K562 (cell line): ENCODE measurements at regions not wholly inside any gene's neighbourhood (a gene's known extent, or its start where the extent isn't known, plus 50 kb on each side); places are given as distances from the start of the nearest gene placed in this dataset.
A peak's percentile ranks its signal among the peaks of the same experiment; 100 is the strongest.

Source experiments
- HNRNPL ChIP-seq: fragments of 200-400 bp; formaldehyde crosslinking; IDR thresholded peaks from 2 replicates; pipeline ENCODE4 v1.6.1; 2017; ENCODE audit warnings: low read depth, mild to moderate bottlenecking, low read length
- MAFK ChIP-seq: IDR thresholded peaks from 2 replicates; pipeline ENCODE4 v1.6.1; 2011; ENCODE audit warnings: low read length, improper control_type of control experiment
- PHTF2 ChIP-seq: fragments of 250-450 bp; sonication (Bioruptor Pico); IDR thresholded peaks from 2 replicates; pipeline ENCODE4 v1.5.0; 2021; ENCODE audit warnings: mild to moderate bottlenecking
- RBBP5 ChIP-seq: fragments of 200-600 bp; sonication (generic); IDR thresholded peaks from 2 replicates; pipeline ENCODE4 v1.6.1; 2012; ENCODE audit warnings: borderline replicate concordance, mild to moderate bottlenecking, low read length, control low read depth, inconsistent platforms; ENCODE audit not compliant: insufficient read depth, poor library complexity, severe bottlenecking
- RBM15 ChIP-seq: fragments of 200-400 bp; formaldehyde crosslinking; IDR thresholded peaks from 2 replicates; pipeline ENCODE4 v1.6.1; 2018; ENCODE audit warnings: mild to moderate bottlenecking, low read length, moderate library complexity; ENCODE audit not compliant: insufficient read depth
- SMAD4 ChIP-seq: fragments of 250-450 bp; sonication (Bioruptor Pico); conservative IDR thresholded peaks from 2 replicates; pipeline ENCODE4 v1.8.0; 2021; ENCODE audit warnings: inconsistent platforms, mild to moderate bottlenecking, moderate library complexity
- THRAP3 ChIP-seq: fragments of 450-650 bp; IDR thresholded peaks from 2 replicates; pipeline ENCODE4 v1.6.1; 2016; ENCODE audit warnings: mild to moderate bottlenecking, inconsistent platforms, borderline replicate concordance
- ZNF143 ChIP-seq: sonication (generic); formaldehyde crosslinking; IDR thresholded peaks from 2 replicates; pipeline ENCODE4 v1.9.0; 2022; ENCODE audit warnings: mild to moderate bottlenecking, missing genetic modification reagents
- ZNF316 ChIP-seq: fragments of 450-650 bp; IDR thresholded peaks from 2 replicates; pipeline ENCODE4 v1.6.1; 2016
- TF ChIP-seq, protein P1 (sequence below), 3 experiments: fragments of 200-800 bp in 1 of 3; sonication (Bioruptor generic) in 1 of 3; sonication (generic) in 1 of 3; formaldehyde crosslinking in 1 of 3; IDR thresholded peaks; 2 replicates each; pipeline versions ENCODE4 v1.6.1 to v1.8.0; 2016 to 2022; ENCODE audit warnings: mild to moderate bottlenecking in 2 of 3, missing compliant biosample characterization in 2 of 3, missing genetic modification characterization in 2 of 3, missing genetic modification reagents in 1 of 3
- TF ChIP-seq, protein P2 (sequence below): fragments of 450-650 bp; IDR thresholded peaks from 2 replicates; pipeline ENCODE4 v1.6.1; 2014; ENCODE audit warnings: low read depth, mild to moderate bottlenecking, moderate library complexity, borderline replicate concordance

DNA sequence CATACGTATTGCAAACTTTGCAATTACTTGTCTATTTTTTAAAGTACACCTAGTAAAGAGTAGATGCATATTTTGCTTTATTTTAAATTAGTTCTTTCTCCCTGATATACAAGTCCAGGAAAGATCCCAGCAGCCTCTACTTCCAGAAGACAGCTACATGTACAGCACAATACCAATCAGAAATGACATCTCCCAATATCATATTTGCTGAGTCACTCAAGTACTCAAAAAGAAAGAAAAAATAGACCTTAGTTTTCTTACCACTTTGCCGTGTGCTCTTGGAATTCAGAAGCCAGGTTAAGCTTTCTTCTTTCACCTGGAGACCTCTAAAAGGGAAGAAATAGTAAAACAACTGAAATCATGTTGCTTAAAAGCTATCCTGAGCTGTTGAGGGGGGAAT lies 412.6 kb upstream of the RUNX1 start (continued):
- no peak for TF ChIP-seq RBBP5
- TF ChIP-seq, protein P1, sequence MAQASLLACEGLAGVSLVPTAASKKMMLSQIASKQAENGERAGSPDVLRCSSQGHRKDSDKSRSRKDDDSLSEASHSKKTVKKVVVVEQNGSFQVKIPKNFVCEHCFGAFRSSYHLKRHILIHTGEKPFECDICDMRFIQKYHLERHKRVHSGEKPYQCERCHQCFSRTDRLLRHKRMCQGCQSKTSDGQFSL (CRISPR knock-in tag; IDR thresholded peaks at IDR 0.05) = no peak
- TF ChIP-seq, protein P1 (tag; IDR thresholded peaks at IDR 0.05) = no peak
- TF ChIP-seq ZNF143 (CRISPR knock-in tag) = no peak
- TF ChIP-seq ZNF316 = peak; percentile 98
- TF ChIP-seq HNRNPL = no peak
- peak; percentile 58; the same call in 1 of the 2 replicates for TF ChIP-seq SMAD4 (CRISPR knock-in tag)
- TF ChIP-seq PHTF2 = no peak
- TF ChIP-seq RBM15 = no peak
- TF ChIP-seq MAFK = peak; percentile 95
- TF ChIP-seq, protein P2, sequence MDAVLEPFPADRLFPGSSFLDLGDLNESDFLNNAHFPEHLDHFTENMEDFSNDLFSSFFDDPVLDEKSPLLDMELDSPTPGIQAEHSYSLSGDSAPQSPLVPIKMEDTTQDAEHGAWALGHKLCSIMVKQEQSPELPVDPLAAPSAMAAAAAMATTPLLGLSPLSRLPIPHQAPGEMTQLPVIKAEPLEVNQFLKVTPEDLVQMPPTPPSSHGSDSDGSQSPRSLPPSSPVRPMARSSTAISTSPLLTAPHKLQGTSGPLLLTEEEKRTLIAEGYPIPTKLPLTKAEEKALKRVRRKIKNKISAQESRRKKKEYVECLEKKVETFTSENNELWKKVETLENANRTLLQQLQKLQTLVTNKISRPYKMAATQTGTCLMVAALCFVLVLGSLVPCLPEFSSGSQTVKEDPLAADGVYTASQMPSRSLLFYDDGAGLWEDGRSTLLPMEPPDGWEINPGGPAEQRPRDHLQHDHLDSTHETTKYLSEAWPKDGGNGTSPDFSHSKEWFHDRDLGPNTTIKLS = no peak
- TF ChIP-seq THRAP3 = no peak
